Hepatocyte (in vitro differentiated cells): ENCODE measurements at regions not wholly inside any gene's neighbourhood (a gene's known extent, or its start where the extent isn't known, plus 50 kb on each side); places are given as distances from the start of the nearest gene placed in this dataset.

Experiments
- EZH2 ChIP-seq: fragments of 200-600 bp; sonication (generic); IDR thresholded peaks from 2 replicates; pipeline ENCODE4 v1.6.1; 2016; ENCODE audit warnings: antibody characterized with exemption, mild to moderate bottlenecking, borderline replicate concordance
- EZH2phosphoT487 ChIP-seq: fragments of 200-600 bp; sonication (generic); IDR thresholded peaks from one replicate; pipeline ENCODE4 v1.6.1; 2018; ENCODE audit warnings: antibody characterized with exemption, mild to moderate bottlenecking, low read depth, moderate library complexity; ENCODE audit not compliant: unreplicated experiment, severe bottlenecking
- TF ChIP-seq, protein P1 (sequence below): fragments of 200-600 bp; sonication (generic); IDR thresholded peaks from 2 replicates; pipeline ENCODE4 v1.5.1; 2016; ENCODE audit warnings: antibody characterized with exemption, mild to moderate bottlenecking; ENCODE audit not compliant: poor library complexity

DNA sequence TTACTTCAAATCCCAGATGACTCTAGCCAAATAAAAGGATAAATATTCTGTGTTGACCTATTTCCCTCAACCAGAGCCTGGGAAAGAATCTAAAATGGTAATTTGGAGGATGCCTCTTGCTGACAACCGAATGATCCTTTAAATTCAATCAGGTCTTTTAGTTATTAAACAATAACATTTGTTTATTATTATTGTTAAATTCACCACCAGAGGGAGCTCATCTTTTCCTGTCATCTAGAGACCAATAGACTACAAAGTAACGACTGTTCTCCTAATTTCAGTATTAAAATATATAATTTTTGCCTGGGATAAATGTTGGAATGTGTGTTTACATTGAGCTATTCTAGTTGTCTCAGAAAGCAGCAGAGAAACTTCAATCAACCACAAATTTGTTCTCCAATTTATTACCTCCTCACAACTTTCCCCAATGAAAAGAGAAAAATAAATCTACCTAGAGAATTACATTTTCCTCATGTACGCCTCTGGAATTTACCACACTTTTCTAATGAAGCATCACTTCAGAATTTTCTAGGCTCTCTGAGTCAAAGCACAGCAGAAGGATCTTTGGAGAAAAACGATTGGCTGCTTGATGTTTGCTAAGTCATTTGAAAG is 142.7 kb downstream of the SCG2 start:
- TF ChIP-seq, protein P1, sequence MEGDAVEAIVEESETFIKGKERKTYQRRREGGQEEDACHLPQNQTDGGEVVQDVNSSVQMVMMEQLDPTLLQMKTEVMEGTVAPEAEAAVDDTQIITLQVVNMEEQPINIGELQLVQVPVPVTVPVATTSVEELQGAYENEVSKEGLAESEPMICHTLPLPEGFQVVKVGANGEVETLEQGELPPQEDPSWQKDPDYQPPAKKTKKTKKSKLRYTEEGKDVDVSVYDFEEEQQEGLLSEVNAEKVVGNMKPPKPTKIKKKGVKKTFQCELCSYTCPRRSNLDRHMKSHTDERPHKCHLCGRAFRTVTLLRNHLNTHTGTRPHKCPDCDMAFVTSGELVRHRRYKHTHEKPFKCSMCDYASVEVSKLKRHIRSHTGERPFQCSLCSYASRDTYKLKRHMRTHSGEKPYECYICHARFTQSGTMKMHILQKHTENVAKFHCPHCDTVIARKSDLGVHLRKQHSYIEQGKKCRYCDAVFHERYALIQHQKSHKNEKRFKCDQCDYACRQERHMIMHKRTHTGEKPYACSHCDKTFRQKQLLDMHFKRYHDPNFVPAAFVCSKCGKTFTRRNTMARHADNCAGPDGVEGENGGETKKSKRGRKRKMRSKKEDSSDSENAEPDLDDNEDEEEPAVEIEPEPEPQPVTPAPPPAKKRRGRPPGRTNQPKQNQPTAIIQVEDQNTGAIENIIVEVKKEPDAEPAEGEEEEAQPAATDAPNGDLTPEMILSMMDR: peak; percentile 55
- TF ChIP-seq EZH2phosphoT487: no peak
- TF ChIP-seq EZH2: no peak
